Uterus (tissue), 3 donors: ENCODE measurements at regions not wholly inside any gene's neighbourhood (a gene's known extent, or its start where the extent isn't known, plus 50 kb on each side); places are given as distances from the start of the nearest gene placed in this dataset.

Experiments
- DNase-seq, 2 donors: peaks; one replicate each; pipeline ENCODE4 v3.0.0-alpha.2; 2019 to 2020
- H3K27ac ChIP-seq, 2 donors: fragments of 200-600 bp; sonication (generic); 1 replicate in 1 of 2; 2 replicates in 1 of 2; pipeline ENCODE4 v1.5.1; 2016 to 2018
- H3K27me3 ChIP-seq, 2 donors: fragments of 200-600 bp; sonication (generic); one replicate each; pipeline ENCODE4 v1.5.1; 2018 to 2019; ENCODE audit warnings: control low read depth in 1 of 2
- H3K36me3 ChIP-seq, 2 donors: fragments of 200-600 bp; sonication (generic); one replicate each; pipeline ENCODE4 v1.5.1; 2019; ENCODE audit warnings: control low read depth in 1 of 2
- H3K4me1 ChIP-seq, 2 donors: fragments of 200-600 bp; sonication (generic); one replicate each; pipeline ENCODE4 v1.5.1; 2018 to 2019; ENCODE audit warnings: control low read depth in 1 of 2
- H3K4me3 ChIP-seq, 2 donors: fragments of 200-600 bp; sonication (generic); 1 replicate in 1 of 2; 2 replicates in 1 of 2; pipeline ENCODE4 v1.5.1; 2018 to 2019; ENCODE audit warnings: mild to moderate bottlenecking in 1 of 2
- H3K9me3 ChIP-seq, 2 donors: fragments of 200-600 bp; sonication (generic); one replicate each; pipeline ENCODE4 v1.5.1; 2019; ENCODE audit warnings: control low read depth in 1 of 2
- POLR2A ChIP-seq, 2 donors: fragments of 450-650 bp; IDR thresholded peaks; one replicate each; pipeline ENCODE4 v1.6.1; 2016; ENCODE audit warnings: antibody characterized with exemption in 2 of 2, mild to moderate bottlenecking in 1 of 2, moderate library complexity in 1 of 2
- intact Hi-C: fragments of 100-400 bp; cut with DNase I; formaldehyde crosslinking; loops from one replicate; pipeline ENCODE4 v1.15.1; 2023; ENCODE audit warnings: low total_unique reads
- TF ChIP-seq, protein P1 (sequence below), 4 experiments: fragments of 200-600 bp in 2 of 4; fragments of 450-650 bp in 2 of 4; sonication (generic) in 2 of 4; IDR thresholded peaks; one replicate each; pipeline ENCODE4 v1.5.1; 2016 to 2019; ENCODE audit warnings: antibody characterized with exemption in 4 of 4, mild to moderate bottlenecking in 2 of 4, moderate library complexity in 1 of 4
- donor health status: DM: yes; HTN: yes; CAD: no.

- no peaks in the 10 kb centered on the region for H3K4me1 ChIP-seq
- H3K27ac ChIP-seq = no peak overlapping the region
- H3K27me3 ChIP-seq = no peaks in the 10 kb centered on the region
- DNase-seq = no peak
- H3K4me3 ChIP-seq = no peak overlapping the region
- H3K9me3 ChIP-seq = no peaks in the 10 kb centered on the region
- TF ChIP-seq POLR2A (IDR thresholded peaks at IDR 0.05) = no peak
- TF ChIP-seq, protein P1, sequence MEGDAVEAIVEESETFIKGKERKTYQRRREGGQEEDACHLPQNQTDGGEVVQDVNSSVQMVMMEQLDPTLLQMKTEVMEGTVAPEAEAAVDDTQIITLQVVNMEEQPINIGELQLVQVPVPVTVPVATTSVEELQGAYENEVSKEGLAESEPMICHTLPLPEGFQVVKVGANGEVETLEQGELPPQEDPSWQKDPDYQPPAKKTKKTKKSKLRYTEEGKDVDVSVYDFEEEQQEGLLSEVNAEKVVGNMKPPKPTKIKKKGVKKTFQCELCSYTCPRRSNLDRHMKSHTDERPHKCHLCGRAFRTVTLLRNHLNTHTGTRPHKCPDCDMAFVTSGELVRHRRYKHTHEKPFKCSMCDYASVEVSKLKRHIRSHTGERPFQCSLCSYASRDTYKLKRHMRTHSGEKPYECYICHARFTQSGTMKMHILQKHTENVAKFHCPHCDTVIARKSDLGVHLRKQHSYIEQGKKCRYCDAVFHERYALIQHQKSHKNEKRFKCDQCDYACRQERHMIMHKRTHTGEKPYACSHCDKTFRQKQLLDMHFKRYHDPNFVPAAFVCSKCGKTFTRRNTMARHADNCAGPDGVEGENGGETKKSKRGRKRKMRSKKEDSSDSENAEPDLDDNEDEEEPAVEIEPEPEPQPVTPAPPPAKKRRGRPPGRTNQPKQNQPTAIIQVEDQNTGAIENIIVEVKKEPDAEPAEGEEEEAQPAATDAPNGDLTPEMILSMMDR (IDR thresholded peaks at IDR 0.05) = no peak
- intact Hi-C loops = no loop called here
- no peaks in the 10 kb centered on the region for H3K36me3 ChIP-seq
These were observed 1089.8 kb downstream of the FLRT2 start for GRCh38 chr14:86619726-86620125.

- TF ChIP-seq POLR2A (IDR thresholded peaks at IDR 0.05) = no peak
- TF ChIP-seq, protein P1 (IDR thresholded peaks at IDR 0.05) = no peak
- Histone ChIP-seq H3K36me3 (no peaks in the 10 kb centered on the region), H3K27ac (no peak overlapping the region), H3K4me3 (no peak overlapping the region), H3K4me1 (no peaks in the 10 kb centered on the region), H3K9me3 (no peaks in the 10 kb centered on the region), H3K27me3 (no peaks in the 10 kb centered on the region)
- no peak for DNase-seq
- intact Hi-C loops = no loop called here
These were observed 1083.8 kb downstream of the FLRT2 start for GRCh38 chr14:86613786-86614185.

- no peak overlapping the region for H3K27ac ChIP-seq
- no peak for TF ChIP-seq POLR2A (IDR thresholded peaks at IDR 0.05)
- TF ChIP-seq, protein P1 (IDR thresholded peaks at IDR 0.05) = no peak
- intact Hi-C loops = no loop called here
- no peaks in the 10 kb centered on the region for H3K4me1 ChIP-seq
- H3K9me3 ChIP-seq = no peaks in the 10 kb centered on the region
- no peaks in the 10 kb centered on the region for H3K27me3 ChIP-seq
- no peak for DNase-seq
- no peaks in the 10 kb centered on the region for H3K36me3 ChIP-seq
- no peak overlapping the region for H3K4me3 ChIP-seq
These were observed 1083.2 kb downstream of the FLRT2 start for GRCh38 chr14:86613126-86613525.

GRCh38 chr14:86604561-86604960 lies 1074.6 kb downstream of the FLRT2 start:
- Histone ChIP-seq H3K4me1 (no peaks in the 10 kb centered on the region), H3K4me3 (no peak overlapping the region), H3K27ac (no peak overlapping the region), H3K27me3 (no peaks in the 10 kb centered on the region), H3K36me3 (no peaks in the 10 kb centered on the region), H3K9me3 (no peaks in the 10 kb centered on the region)
- TF ChIP-seq POLR2A (IDR thresholded peaks at IDR 0.05) = no peak
- TF ChIP-seq, protein P1 (IDR thresholded peaks at IDR 0.05) = no peak
- intact Hi-C loops = no loop called here
- DNase-seq = no peak

GRCh38 chr14:86602263-86602662 lies 1072.3 kb downstream of the FLRT2 start:
- Histone ChIP-seq H3K27ac (no peak overlapping the region), H3K4me3 (no peak overlapping the region), H3K27me3 (no peaks in the 10 kb centered on the region), H3K9me3 (no peaks in the 10 kb centered on the region), H3K36me3 (no peaks in the 10 kb centered on the region), H3K4me1 (no peaks in the 10 kb centered on the region)
- intact Hi-C loops = no loop called here
- no peak for TF ChIP-seq POLR2A (IDR thresholded peaks at IDR 0.05)
- TF ChIP-seq, protein P1 (IDR thresholded peaks at IDR 0.05) = no peak
- DNase-seq = no peak
